ENCODE measurements at regions not wholly inside any gene's neighbourhood (a gene's known extent, or its start where the extent isn't known, plus 50 kb on each side); places are given as distances from the start of the nearest gene placed in this dataset.
"Not testable (repeated sequence)": the region's sequence is repeated elsewhere in the genome, so short reads cannot be mapped to it uniquely, and the experiment has no call there.

GRCh38 chr14:106234525-106235254, 708.3 kb downstream of the TMEM121 start:
- H3K27ac Mint-ChIP-seq, H3K4me3 Mint-ChIP-seq: not testable (repeated sequence)

GRCh38 chr14:106235356-106236159, 709.2 kb downstream of the TMEM121 start:
- Mint-ChIP-seq H3K9me3 (no peaks in the 10 kb centered on the region), H3K4me1 (peaks cover 38% of the 10 kb centered on the region), H3K27ac (no peak overlapping the region)

More at GRCh38 chr14:106234525-106235254, 708.3 kb downstream of the TMEM121 start:
- not testable (repeated sequence) for H3K9me3 Mint-ChIP-seq, H3K36me3 Mint-ChIP-seq, H3K27me3 Mint-ChIP-seq
- peaks cover 46% of the 10 kb centered on the region for H3K4me1 Mint-ChIP-seq

GRCh38 chr14:106248321-106249192, 722.2 kb downstream of the TMEM121 start:
- H3K4me1 Mint-ChIP-seq = peaks cover 10% of the 10 kb centered on the region
- no peaks in the 10 kb centered on the region for H3K9me3 Mint-ChIP-seq
- H3K27me3 Mint-ChIP-seq = peaks cover 7% of the 10 kb centered on the region
- H3K36me3 Mint-ChIP-seq = no peaks in the 10 kb centered on the region
- H3K4me3 Mint-ChIP-seq = no peak overlapping the region
- peak overlapping the region; percentile 15 for H3K27ac Mint-ChIP-seq

More at GRCh38 chr14:106235356-106236159, 709.2 kb downstream of the TMEM121 start:
- Mint-ChIP-seq H3K36me3 (no peaks in the 10 kb centered on the region), H3K27me3 (no peaks in the 10 kb centered on the region), H3K4me3 (no peak overlapping the region)

- not testable (repeated sequence) for H3K27ac Mint-ChIP-seq, H3K27me3 Mint-ChIP-seq
Observed at GRCh38 chr14:106253995-106254394, 727.6 kb downstream of the TMEM121 start.

GRCh38 chr14:106257569-106257994, 731.2 kb downstream of the TMEM121 start:
- not testable (repeated sequence) for H3K27me3 Mint-ChIP-seq, H3K9me3 Mint-ChIP-seq, H3K4me3 Mint-ChIP-seq, H3K27ac Mint-ChIP-seq, H3K4me1 Mint-ChIP-seq, H3K36me3 Mint-ChIP-seq

More at GRCh38 chr14:106253995-106254394, 727.6 kb downstream of the TMEM121 start:
- H3K36me3 Mint-ChIP-seq, H3K9me3 Mint-ChIP-seq, H3K4me1 Mint-ChIP-seq, H3K4me3 Mint-ChIP-seq: not testable (repeated sequence)

GRCh38 chr14:106268013-106268727, 741.8 kb downstream of the TMEM121 start:
- Mint-ChIP-seq H3K4me1 (peaks cover 10% of the 10 kb centered on the region), H3K4me3 (no peak overlapping the region), H3K36me3 (no peaks in the 10 kb centered on the region), H3K27ac (no peak overlapping the region), H3K9me3 (no peaks in the 10 kb centered on the region), H3K27me3 (peaks cover 1% of the 10 kb centered on the region)

GRCh38 chr14:106269029-106269428, 742.6 kb downstream of the TMEM121 start:
- Mint-ChIP-seq H3K4me3 (no peak overlapping the region), H3K36me3 (no peaks in the 10 kb centered on the region), H3K27me3 (peaks cover 4% of the 10 kb centered on the region), H3K27ac (no peak overlapping the region), H3K9me3 (no peaks in the 10 kb centered on the region), H3K4me1 (peaks cover 10% of the 10 kb centered on the region)

GRCh38 chr14:106269451-106270204, 743.2 kb downstream of the TMEM121 start:
- H3K36me3 Mint-ChIP-seq = no peaks in the 10 kb centered on the region

GRCh38 chr14:106270476-106271121, 744.2 kb downstream of the TMEM121 start:
- not testable (repeated sequence) for H3K27me3 Mint-ChIP-seq, H3K27ac Mint-ChIP-seq, H3K4me3 Mint-ChIP-seq, H3K36me3 Mint-ChIP-seq, H3K9me3 Mint-ChIP-seq
- peaks cover 10% of the 10 kb centered on the region for H3K4me1 Mint-ChIP-seq

More at GRCh38 chr14:106269451-106270204, 743.2 kb downstream of the TMEM121 start:
- Mint-ChIP-seq H3K4me1 (peaks cover 10% of the 10 kb centered on the region), H3K27ac (no peak overlapping the region), H3K4me3 (no peak overlapping the region), H3K27me3 (peaks cover 4% of the 10 kb centered on the region), H3K9me3 (no peaks in the 10 kb centered on the region)

GRCh38 chr14:106276326-106277267, 750.2 kb downstream of the TMEM121 start:
- Mint-ChIP-seq H3K4me3 (no peak overlapping the region), H3K36me3 (no peaks in the 10 kb centered on the region), H3K27ac (peak overlapping the region; percentile 0), H3K4me1 (peaks cover 8% of the 10 kb centered on the region), H3K27me3 (peaks cover 8% of the 10 kb centered on the region), H3K9me3 (no peaks in the 10 kb centered on the region)

GRCh38 chr14:106277503-106277902, 751.1 kb downstream of the TMEM121 start:
- Mint-ChIP-seq H3K36me3 (no peaks in the 10 kb centered on the region), H3K27me3 (peaks cover 8% of the 10 kb centered on the region), H3K9me3 (no peaks in the 10 kb centered on the region), H3K4me1 (peaks cover 8% of the 10 kb centered on the region), H3K4me3 (no peak overlapping the region), H3K27ac (peak overlapping the region; percentile 56)

GRCh38 chr14:106280876-106281275, 754.5 kb downstream of the TMEM121 start:
- Mint-ChIP-seq H3K36me3 (no peaks in the 10 kb centered on the region), H3K4me1 (peaks cover 8% of the 10 kb centered on the region), H3K4me3 (no peak overlapping the region), H3K27me3 (peaks cover 6% of the 10 kb centered on the region), H3K9me3 (no peaks in the 10 kb centered on the region), H3K27ac (no peak overlapping the region)

- H3K27me3 Mint-ChIP-seq = peaks cover 10% of the 10 kb centered on the region
- no peaks in the 10 kb centered on the region for H3K9me3 Mint-ChIP-seq
- H3K4me1 Mint-ChIP-seq = no peaks in the 10 kb centered on the region
- no peaks in the 10 kb centered on the region for H3K36me3 Mint-ChIP-seq
- H3K4me3 Mint-ChIP-seq = no peak overlapping the region
- H3K27ac Mint-ChIP-seq = no peak overlapping the region
Observed at GRCh38 chr14:106286697-106287290, 760.4 kb downstream of the TMEM121 start.

Measured in activated naive CD4-positive, alpha-beta T cell treated with anti-CD3 and anti-CD28 coated beads, Interleukin-2, amount 50 U/mL, for 24 hours (primary cell).